Small intestine (tissue), 7 donors: ENCODE measurements at regions not wholly inside any gene's neighbourhood (a gene's known extent, or its start where the extent isn't known, plus 50 kb on each side); places are given as distances from the start of the nearest gene placed in this dataset.

Source experiments
- DNase-seq, 2 donors: peaks; one replicate each; pipeline versions ENCODE4 v3.0.0 to v3.0.0-alpha.2; 2013
- FAIRE-seq: peaks from 2 replicates; lab custom pipeline; 2012; peaks lifted over from hg19 to GRCh38; lab: Jason Lieb, UNC
- H3K27ac ChIP-seq, 3 donors: one replicate each; pipeline ENCODE4 v1.5.1; 2013; ENCODE audit warnings: low read length in 2 of 3, mild to moderate bottlenecking in 2 of 3, control low read depth in 1 of 3, inconsistent platforms in 1 of 3, low read depth in 1 of 3, moderate library complexity in 1 of 3
- H3K27me3 ChIP-seq, 3 donors: one replicate each; pipeline ENCODE4 v1.6.1; 2013; ENCODE audit warnings: low read length in 3 of 3, inconsistent platforms in 1 of 3; ENCODE audit not compliant: control insufficient read depth in 3 of 3, insufficient read depth in 3 of 3
- H3K36me3 ChIP-seq, 3 donors: one replicate each; pipeline ENCODE4 v1.6.1; 2013; ENCODE audit warnings: low read length in 3 of 3, inconsistent platforms in 1 of 3, low read depth in 1 of 3, mild to moderate bottlenecking in 1 of 3, moderate library complexity in 1 of 3; ENCODE audit not compliant: control insufficient read depth in 3 of 3, insufficient read depth in 2 of 3
- H3K4me1 ChIP-seq, 3 donors: one replicate each; pipeline ENCODE4 v1.6.1; 2013; ENCODE audit warnings: low read length in 2 of 3, inconsistent platforms in 1 of 3, low read depth in 1 of 3, mild to moderate bottlenecking in 1 of 3, moderate library complexity in 1 of 3; ENCODE audit not compliant: control insufficient read depth in 3 of 3, insufficient read depth in 2 of 3
- H3K4me3 ChIP-seq, 3 donors: one replicate each; pipeline ENCODE4 v1.5.1; 2013; ENCODE audit warnings: low read length in 3 of 3, control low read depth in 1 of 3, inconsistent platforms in 1 of 3, low read depth in 1 of 3, mild to moderate bottlenecking in 1 of 3, moderate library complexity in 1 of 3
- H3K9me3 ChIP-seq, 2 donors: one replicate each; pipeline ENCODE4 v1.6.1; 2013; ENCODE audit warnings: low read depth in 1 of 2, low read length in 1 of 2; ENCODE audit not compliant: control insufficient read depth in 2 of 2, insufficient read depth in 1 of 2
- WGBS, 3 donors: extraction: QIAGEN DNeasy Blood & Tissue Kit; methylation state at CpG; one replicate each; pipeline ENCODE4 v1.1.7; 2013; 5-methylcytosine and 5-hydroxymethylcytosine counted together
- donor health status: healthy with polysubstance abuse.
- donor health status: control.
- donor health status: control.
- donor health status: Bipolar disorder and iron deficiency.
- donor health status: healthy.

- 53 to 82% (median 69%) methylated on average over 1 of the region's 1 CpG for WGBS, 3 donors
- no peaks in the 10 kb centered on the region for H3K9me3 ChIP-seq
Measured at GRCh38 chr5:153902016-153902415, 136.7 kb downstream of the FAM114A2 start.

DNA sequence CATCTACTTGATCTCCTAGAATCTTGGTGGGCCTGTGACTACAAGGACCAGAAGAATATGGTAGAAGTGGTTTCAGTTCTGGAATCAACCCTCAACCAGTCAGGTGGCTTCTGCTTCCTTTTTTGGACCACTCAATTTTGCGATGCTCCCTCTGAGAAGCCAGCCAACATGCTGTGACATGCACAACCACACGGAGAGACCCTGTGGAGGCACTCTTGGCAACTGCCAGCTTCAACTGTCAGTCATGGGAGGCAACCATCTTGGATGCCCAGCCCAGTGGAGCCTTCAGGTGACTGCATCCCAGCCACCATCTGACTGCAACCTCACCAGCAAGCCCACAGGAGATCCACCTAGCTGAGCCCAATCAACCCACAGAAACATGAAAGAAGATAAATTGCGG, 137.3 kb downstream of the FAM114A2 start:
- 66 to 72% (median 71%) methylated on average over 3 of the region's 3 CpGs for WGBS, 3 donors
- Histone ChIP-seq H3K27me3 (peaks cover 0 to 2% (median 0%) of the 10 kb centered on the region in 3 donors), H3K9me3 (no peaks in the 10 kb centered on the region), H3K4me3 (no peak overlapping the region), H3K36me3 (no peaks in the 10 kb centered on the region), H3K27ac (no peak overlapping the region), H3K4me1 (no peaks in the 10 kb centered on the region)
- no peak for FAIRE-seq
- no peak for DNase-seq

More at GRCh38 chr5:153902016-153902415, 136.7 kb downstream of the FAM114A2 start:
- H3K27ac ChIP-seq: no peak overlapping the region
- H3K27me3 ChIP-seq: peaks cover 0 to 2% (median 0%) of the 10 kb centered on the region in 3 donors
- FAIRE-seq (no peak), DNase-seq (no peak)
- no peaks in the 10 kb centered on the region for H3K4me1 ChIP-seq
- no peaks in the 10 kb centered on the region for H3K36me3 ChIP-seq
- no peak overlapping the region for H3K4me3 ChIP-seq

DNA sequence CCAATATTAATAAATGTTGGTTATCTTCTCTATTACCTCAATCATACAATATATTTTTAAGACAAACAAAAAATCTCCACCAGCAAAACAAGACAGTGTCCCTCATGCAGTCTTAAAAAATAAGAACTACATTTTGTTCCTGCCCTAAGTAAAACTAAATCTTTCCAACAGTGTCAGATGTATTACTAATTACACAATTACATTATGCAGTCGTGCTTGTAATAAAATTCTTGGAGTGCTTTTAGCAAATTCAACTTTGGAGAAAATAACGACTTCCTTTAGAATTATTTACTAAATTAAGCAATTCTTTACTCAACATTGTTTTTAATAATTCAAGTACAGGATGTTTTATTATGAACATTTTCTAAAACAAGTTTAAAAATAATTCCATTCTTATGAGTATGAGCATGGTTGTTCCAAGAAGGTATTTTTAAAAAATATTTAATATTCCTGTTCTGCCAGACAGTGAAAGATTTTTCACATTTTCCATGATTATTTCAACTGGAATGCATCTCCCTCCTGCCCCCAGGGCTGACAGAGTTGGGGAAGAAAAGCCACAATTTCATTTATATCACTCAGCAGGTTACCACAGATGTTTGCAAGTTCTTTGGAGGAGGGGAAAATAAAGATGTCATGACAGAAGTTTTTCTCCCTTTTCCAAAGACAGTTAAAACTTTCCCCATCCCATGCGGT, 137.9 kb downstream of the FAM114A2 start:
- FAIRE-seq: no peak

DNA sequence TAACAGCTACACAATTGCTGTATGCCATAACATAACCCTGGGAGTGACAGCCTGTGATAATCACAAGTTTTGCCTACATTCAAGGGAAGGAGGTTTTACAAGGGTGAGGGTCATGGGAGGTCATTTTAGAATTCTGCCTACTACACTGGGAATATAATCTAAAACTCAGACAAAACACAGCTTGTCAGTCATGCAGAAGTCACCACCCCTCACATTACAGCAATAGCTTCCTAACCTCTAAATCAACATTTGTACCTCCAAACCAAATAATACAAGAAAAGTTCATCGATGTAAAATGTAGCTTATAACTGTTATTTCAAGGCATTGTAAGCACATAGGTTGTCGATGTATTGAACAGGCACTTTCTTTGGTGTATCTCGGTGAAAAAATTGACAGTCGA, 139.0 kb downstream of the FAM114A2 start:
- H3K4me1 ChIP-seq: no peaks in the 10 kb centered on the region
- H3K9me3 ChIP-seq: no peaks in the 10 kb centered on the region
- H3K27me3 ChIP-seq: peaks cover 0 to 2% (median 0%) of the 10 kb centered on the region in 3 donors
- WGBS, 3 donors: 75 to 79% (median 79%) methylated on average over 4 of the region's 4 CpGs
- no peak for DNase-seq
- H3K36me3 ChIP-seq: no peaks in the 10 kb centered on the region
- no peak for FAIRE-seq
- no peak overlapping the region for H3K27ac ChIP-seq
- H3K4me3 ChIP-seq: no peak overlapping the region

More for the DNA sequence above, 137.9 kb downstream of the FAM114A2 start:
- peaks cover 0 to 2% (median 0%) of the 10 kb centered on the region in 3 donors for H3K27me3 ChIP-seq
- H3K27ac ChIP-seq: no peak overlapping the region
- no peak overlapping the region for H3K4me3 ChIP-seq
- DNase-seq: no peak
- no peaks in the 10 kb centered on the region for H3K9me3 ChIP-seq
- H3K4me1 ChIP-seq: no peaks in the 10 kb centered on the region
- no peaks in the 10 kb centered on the region for H3K36me3 ChIP-seq
- 49 to 56% (median 56%) methylated on average over 3 of the region's 3 CpGs for WGBS, 3 donors

- H3K9me3 ChIP-seq: no peaks in the 10 kb centered on the region
- FAIRE-seq (no peak), DNase-seq (peak in 1 of 2 donors; percentile 1)
- H3K27ac ChIP-seq: no peak overlapping the region
- H3K27me3 ChIP-seq: peaks cover 0 to 2% (median 0%) of the 10 kb centered on the region in 3 donors
- no peaks in the 10 kb centered on the region for H3K36me3 ChIP-seq
- H3K4me3 ChIP-seq: no peak overlapping the region
- H3K4me1 ChIP-seq: no peaks in the 10 kb centered on the region
Measured at GRCh38 chr5:153896701-153897100, 142.0 kb downstream of the FAM114A2 start.

DNA sequence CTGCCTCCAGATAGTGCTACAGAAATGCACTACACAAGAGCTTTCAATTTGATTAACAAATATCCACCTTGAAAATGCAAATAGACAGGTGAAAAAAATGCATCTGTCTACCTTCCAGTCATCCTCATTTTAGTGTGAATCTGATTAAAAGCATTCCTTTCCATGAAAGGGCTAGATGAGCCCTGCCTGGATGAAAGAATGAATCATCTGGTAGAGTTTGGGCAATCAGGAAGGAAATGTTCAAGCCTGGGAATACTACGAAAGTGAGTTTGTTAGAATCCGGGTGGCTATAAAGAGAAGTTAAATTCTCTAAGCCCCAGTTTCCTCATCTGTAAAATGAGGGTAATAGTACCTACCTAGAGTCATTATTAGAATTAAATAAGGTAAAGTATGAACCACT, 142.6 kb downstream of the FAM114A2 start:
- no peak for FAIRE-seq
- peaks cover 0 to 2% (median 0%) of the 10 kb centered on the region in 3 donors for H3K27me3 ChIP-seq
- DNase-seq: no peak
- no peak overlapping the region for H3K27ac ChIP-seq
- no peak overlapping the region for H3K4me3 ChIP-seq
- 74 to 81% (median 81%) methylated on average over 2 of the region's 2 CpGs for WGBS, 3 donors
- H3K9me3 ChIP-seq: no peaks in the 10 kb centered on the region
- H3K36me3 ChIP-seq: no peaks in the 10 kb centered on the region
- H3K4me1 ChIP-seq: no peaks in the 10 kb centered on the region

- DNase-seq (no peak), FAIRE-seq (no peak)
- 65 to 74% (median 68%) methylated on average over 3 of the region's 3 CpGs for WGBS, 3 donors
Measured at GRCh38 chr5:153895266-153895665, 143.4 kb downstream of the FAM114A2 start.

DNA sequence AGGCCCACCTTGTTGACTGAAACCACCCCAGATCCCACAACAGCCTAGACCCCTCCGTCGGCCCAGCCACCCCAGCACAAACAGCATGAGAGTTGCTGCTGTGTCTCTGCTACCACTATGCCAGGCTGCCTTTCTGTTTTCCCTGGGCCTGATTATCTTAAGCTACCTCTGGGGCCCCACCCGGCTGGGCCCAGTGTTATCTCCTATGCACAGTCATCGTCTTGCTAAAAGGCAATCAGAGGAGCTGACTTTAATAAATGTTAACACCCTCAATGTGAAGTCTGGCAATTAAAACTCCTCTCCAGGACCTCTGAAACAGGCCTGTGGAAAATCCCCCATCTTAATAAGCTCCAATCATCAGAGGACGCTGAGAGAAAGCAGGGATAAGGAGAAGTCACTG, 144.9 kb downstream of the FAM114A2 start:
- Histone ChIP-seq H3K27me3 (peaks cover 0 to 2% (median 0%) of the 10 kb centered on the region in 3 donors), H3K9me3 (no peaks in the 10 kb centered on the region), H3K4me1 (no peaks in the 10 kb centered on the region), H3K36me3 (no peaks in the 10 kb centered on the region), H3K4me3 (no peak overlapping the region), H3K27ac (no peak overlapping the region)
- no peak for FAIRE-seq
- no peak for DNase-seq
- WGBS, 3 donors: 60 to 65% (median 62%) methylated on average over 5 of the region's 5 CpGs

More at GRCh38 chr5:153895266-153895665, 143.4 kb downstream of the FAM114A2 start:
- no peaks in the 10 kb centered on the region for H3K9me3 ChIP-seq
- peaks cover 0 to 2% (median 0%) of the 10 kb centered on the region in 3 donors for H3K27me3 ChIP-seq
- no peak overlapping the region for H3K4me3 ChIP-seq
- no peaks in the 10 kb centered on the region for H3K36me3 ChIP-seq
- H3K4me1 ChIP-seq: no peaks in the 10 kb centered on the region
- no peak overlapping the region for H3K27ac ChIP-seq

DNA sequence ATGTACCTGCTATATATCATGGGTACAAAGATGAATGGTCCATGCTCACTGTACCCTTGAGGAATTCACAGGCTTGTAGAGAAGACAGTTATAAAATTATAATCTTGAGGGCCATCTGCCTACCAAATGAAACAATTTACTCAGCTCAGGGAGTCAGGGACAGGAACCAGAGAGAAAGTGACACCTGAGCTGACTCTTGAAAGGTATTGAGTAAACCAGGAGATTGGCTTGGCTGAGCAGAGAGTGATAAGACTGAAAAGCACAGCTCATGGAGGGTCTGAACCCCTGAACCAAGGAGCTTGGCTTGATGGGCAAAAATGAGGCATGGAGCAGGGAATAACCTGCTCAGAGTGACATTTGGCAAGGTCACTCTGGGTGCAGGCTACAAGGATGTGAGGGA, 147.3 kb downstream of the FAM114A2 start:
- Histone ChIP-seq H3K4me3 (no peak overlapping the region), H3K4me1 (no peaks in the 10 kb centered on the region), H3K36me3 (no peaks in the 10 kb centered on the region), H3K9me3 (no peaks in the 10 kb centered on the region), H3K27me3 (no peaks in the 10 kb centered on the region), H3K27ac (no peak overlapping the region)
- FAIRE-seq: no peak
- DNase-seq: no peak
